ENCODE measurements at regions not wholly inside any gene's neighbourhood (a gene's known extent, or its start where the extent isn't known, plus 50 kb on each side); places are given as distances from the start of the nearest gene placed in this dataset.
"Not testable (repeated sequence)": the region's sequence is repeated elsewhere in the genome, so short reads cannot be mapped to it uniquely, and the experiment has no call there.

- DNase-seq (ENCODE audit: low spot score): no peak
These were observed 2351.4 kb downstream of the PCDH7 start for GRCh38 chr4:33071535-33071934.

- DNase-seq (ENCODE audit: low spot score): no peak
These were observed 2352.3 kb downstream of the PCDH7 start for GRCh38 chr4:33072298-33073089.

GRCh38 chr4:33073811-33074210 is 2353.6 kb downstream of the PCDH7 start:
- no peak for DNase-seq (ENCODE audit: low spot score)

- DNase-seq (ENCODE audit: low spot score): no peak
These were observed 2358.0 kb downstream of the PCDH7 start for GRCh38 chr4:33078145-33078544.

- DNase-seq (ENCODE audit: low spot score): no peak
These were observed 2360.1 kb downstream of the PCDH7 start for GRCh38 chr4:33080275-33080674.

GRCh38 chr4:33085709-33086108 is 2365.5 kb downstream of the PCDH7 start:
- no peak for DNase-seq (ENCODE audit: low spot score)

- DNase-seq (ENCODE audit: low spot score): no peak
These were observed 2366.3 kb downstream of the PCDH7 start for GRCh38 chr4:33086331-33086925.

GRCh38 chr4:33088713-33089112 is 2368.5 kb downstream of the PCDH7 start:
- DNase-seq (ENCODE audit: low spot score): no peak

- DNase-seq (ENCODE audit: low spot score): no peak
These were observed 2370.7 kb downstream of the PCDH7 start for GRCh38 chr4:33090910-33091309.

- no peak for DNase-seq (ENCODE audit: low spot score)
These were observed 2371.8 kb downstream of the PCDH7 start for GRCh38 chr4:33091961-33092360.

- no peak for DNase-seq (ENCODE audit: low spot score)
These were observed 2384.1 kb downstream of the PCDH7 start for GRCh38 chr4:33104273-33104672.

- DNase-seq (ENCODE audit: low spot score): no peak
These were observed 2387.6 kb downstream of the PCDH7 start for GRCh38 chr4:33107814-33108213.

- DNase-seq (ENCODE audit: low spot score): no peak
These were observed 2390.9 kb downstream of the PCDH7 start for GRCh38 chr4:33111117-33111516.

- no peak for DNase-seq (ENCODE audit: low spot score)
These were observed 2396.7 kb downstream of the PCDH7 start for GRCh38 chr4:33116871-33117270.

- DNase-seq (ENCODE audit: low spot score): no peak
These were observed 2405.8 kb downstream of the PCDH7 start for GRCh38 chr4:33126002-33126401.

GRCh38 chr4:33130662-33131061 is 2410.5 kb downstream of the PCDH7 start:
- DNase-seq (ENCODE audit: low spot score): not testable (repeated sequence)

GRCh38 chr4:33133723-33134122 is 2413.6 kb downstream of the PCDH7 start:
- no peak for DNase-seq (ENCODE audit: low spot score)

- no peak for DNase-seq (ENCODE audit: low spot score)
These were observed 2414.2 kb downstream of the PCDH7 start for GRCh38 chr4:33134366-33134765.

- no peak for DNase-seq (ENCODE audit: low spot score)
These were observed 2429.7 kb downstream of the PCDH7 start for GRCh38 chr4:33149658-33150524.

GRCh38 chr4:33150525-33150910 is 2430.3 kb downstream of the PCDH7 start:
- no peak for DNase-seq (ENCODE audit: low spot score)

GRCh38 chr4:33160126-33160525 is 2440.0 kb downstream of the PCDH7 start:
- DNase-seq (ENCODE audit: low spot score): no peak

- DNase-seq (ENCODE audit: low spot score): no peak
These were observed 2441.0 kb downstream of the PCDH7 start for GRCh38 chr4:33161202-33161601.

- no peak for DNase-seq (ENCODE audit: low spot score)
These were observed 2442.0 kb downstream of the PCDH7 start for GRCh38 chr4:33162122-33162521.
